GM19023 (cell line): ENCODE measurements at regions not wholly inside any gene's neighbourhood (a gene's known extent, or its start where the extent isn't known, plus 50 kb on each side); places are given as distances from the start of the nearest gene placed in this dataset.
"Not testable (repeated sequence)": the region's sequence is repeated elsewhere in the genome, so short reads cannot be mapped to it uniquely, and the experiment has no call there.

Experiments
- ATAC-seq: cut with Tn5 transposase; IDR thresholded peaks from one replicate; pipeline ENCODE4 v1.9.1; 2021; ENCODE audit warnings: mild to moderate bottlenecking, moderate library complexity; ENCODE audit not compliant: unreplicated experiment

DNA sequence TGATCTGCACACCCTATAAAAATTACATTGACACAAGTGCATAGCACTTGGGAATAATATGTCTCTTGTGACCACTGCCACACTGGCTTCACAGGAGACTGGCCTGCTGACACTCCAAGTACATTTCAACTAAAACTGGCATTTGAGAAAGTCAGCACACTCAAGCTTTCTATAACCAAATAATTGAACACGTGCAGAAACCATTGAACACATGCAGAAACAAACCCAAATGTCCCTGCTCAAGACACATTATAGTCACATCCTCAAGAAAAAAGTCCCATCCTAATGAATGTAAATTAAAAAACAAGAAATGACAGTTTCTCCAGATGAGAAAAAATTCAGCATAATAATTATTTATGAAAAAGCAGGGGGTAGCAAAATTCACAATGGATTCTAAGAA lies 1859.1 kb upstream of the PCDH20 start:
- no peak for ATAC-seq

DNA sequence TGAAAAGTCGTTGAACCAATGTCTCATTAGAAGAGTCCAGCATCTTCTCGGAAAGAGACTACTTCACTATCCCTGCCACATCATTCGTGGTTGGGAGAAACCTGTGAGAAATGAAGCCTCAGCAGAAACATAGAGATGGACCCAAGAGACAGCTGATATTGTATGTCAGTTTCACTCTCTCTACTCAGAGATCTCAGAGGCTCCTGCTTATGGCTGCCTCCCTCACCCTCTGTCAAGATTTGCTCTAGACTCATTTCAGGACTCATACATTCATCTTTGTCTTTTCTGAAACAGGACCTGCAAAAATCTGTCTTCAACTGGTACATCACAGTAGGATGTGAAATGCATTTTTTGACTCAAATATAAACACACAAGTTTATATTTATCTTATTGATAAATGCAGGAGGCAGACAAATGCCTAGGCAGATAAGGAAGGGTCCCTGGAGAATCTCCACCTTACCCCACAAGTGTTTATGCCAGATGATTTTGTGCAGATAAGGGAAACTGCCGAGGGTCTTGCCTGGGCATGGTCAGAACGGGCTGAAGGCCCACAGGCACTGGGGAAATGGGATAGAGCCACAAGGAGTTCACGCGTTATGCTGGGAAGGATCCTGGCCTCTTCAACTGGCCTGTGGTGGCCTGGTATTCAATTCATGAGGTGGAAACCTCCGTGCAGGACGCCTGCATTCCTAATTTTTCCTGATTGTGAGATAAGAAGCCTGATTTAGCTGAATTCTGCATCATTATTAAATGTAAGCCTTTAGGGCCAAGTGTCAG lies 1834.0 kb upstream of the PCDH20 start:
- no peak for ATAC-seq

DNA sequence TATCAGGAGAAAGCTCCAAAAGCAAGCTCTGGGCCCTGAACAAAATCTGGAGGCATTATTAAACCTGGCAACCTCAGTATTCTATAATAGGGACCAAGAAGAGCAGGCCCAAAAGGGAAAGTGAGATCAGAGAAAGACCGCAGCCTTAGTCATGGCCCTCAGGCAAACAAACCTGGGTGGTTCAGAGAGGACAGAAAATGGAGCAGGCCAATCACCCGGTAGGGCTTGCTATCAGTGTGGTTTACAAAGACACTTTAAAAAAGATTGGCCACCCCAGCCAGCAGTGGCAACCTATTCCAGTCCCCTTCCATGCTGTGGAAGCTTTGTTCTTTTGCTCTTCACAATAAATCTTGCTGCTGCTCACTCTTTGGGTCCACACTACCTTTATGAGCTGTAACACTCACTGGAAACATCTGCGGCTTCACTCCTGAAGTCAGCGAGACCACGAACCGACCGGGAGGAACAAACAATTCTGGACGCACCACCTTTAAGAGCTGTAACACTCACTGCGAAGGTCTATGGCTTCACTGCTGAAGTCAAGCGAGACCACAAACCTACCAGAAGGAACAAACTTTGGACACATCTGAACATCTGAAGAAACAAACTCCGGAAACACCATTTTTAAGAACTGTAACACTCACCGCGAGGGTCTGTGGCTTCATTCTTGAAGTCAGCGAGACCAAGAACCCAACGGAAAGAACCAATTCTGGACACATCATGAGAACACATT lies 1821.2 kb upstream of the PCDH20 start:
- ATAC-seq: not testable (repeated sequence)

DNA sequence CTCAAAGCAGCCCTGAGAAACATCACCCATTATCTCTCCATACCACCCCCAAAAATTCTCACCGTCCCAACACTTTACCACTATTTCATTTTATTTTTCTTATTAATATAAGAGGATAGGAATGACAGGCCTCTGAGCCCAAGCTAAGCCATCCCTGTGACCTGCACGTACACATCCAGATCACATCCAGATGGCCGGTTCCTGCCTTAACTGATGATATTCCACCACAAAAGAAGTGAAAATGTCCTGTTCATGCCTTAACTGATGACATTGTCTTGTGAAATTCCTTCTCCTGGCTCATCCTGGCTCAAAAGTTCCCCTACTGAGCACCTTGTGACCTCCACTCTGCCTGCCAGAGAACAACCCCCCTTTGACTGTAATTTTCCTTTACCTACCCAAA lies 1802.9 kb upstream of the PCDH20 start:
- not testable (repeated sequence) for ATAC-seq

DNA sequence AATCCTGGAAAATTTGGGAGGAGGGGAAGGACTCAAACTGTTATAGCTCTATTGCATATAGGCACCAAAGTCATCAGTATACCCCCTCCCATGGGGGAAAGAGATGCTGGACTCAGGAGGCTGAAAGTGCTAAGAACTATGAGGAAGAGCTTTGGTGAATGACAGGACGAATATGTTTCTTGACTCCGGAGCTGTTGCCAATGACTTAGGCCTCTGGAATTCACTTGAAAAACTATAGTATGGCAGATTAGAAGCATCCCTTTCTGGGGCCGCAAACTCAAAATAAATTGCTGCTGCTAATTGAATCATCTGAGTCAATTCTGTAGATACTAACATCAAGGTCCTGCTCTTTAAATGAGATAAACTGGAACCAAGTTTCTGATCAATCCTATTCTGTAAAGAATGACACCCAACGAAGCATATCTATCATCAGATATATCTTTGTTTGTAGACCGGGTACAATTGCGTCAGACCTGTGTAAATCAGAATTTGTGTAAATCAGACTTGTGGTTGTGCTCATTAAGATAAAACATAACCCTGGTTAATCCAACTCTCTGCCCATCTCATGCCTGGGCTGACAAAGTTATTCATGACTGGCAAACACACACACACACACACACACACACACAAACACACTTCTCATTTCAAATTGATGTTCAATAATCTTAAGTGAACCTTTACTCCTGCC lies 1793.8 kb upstream of the PCDH20 start:
- ATAC-seq: no peak

DNA sequence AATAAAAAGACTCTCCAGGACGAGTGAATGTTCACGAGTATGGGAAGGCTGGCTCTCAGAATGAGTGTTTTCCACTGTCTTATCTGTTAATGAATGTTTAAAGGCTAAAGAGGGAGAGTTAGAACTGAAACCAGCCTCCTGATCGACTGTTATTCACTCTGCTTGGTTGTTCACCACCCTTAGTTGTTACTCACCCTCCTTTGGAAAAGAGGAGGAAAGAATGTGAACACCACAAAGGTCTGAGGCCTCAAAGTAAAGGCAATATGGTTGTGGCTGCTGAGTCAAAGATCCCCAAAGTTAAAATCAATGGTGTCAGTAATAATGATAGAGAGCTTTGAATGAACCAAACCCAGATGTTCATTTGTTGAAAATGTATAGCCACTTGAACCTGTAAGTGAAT lies 1793.2 kb upstream of the PCDH20 start:
- ATAC-seq: no peak

DNA sequence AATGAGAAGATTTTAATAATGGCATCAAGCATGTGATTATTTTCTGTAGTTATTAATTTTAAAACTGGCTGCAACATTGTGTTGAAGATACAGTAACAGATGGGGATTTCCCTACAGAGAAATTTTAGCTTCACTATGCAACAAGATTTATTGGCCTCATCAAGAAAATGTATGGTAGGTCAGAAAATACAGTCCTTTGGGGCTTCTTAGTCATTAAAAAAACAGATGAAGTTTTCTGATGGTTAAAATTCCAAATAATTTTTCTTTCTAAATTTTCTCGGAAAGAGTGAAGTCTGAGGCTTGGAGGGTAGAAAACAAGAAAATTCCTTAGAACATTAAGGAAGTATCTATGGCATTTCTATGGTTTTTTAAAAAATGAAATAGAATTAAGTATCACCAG lies 1790.8 kb upstream of the PCDH20 start:
- ATAC-seq: no peak

DNA sequence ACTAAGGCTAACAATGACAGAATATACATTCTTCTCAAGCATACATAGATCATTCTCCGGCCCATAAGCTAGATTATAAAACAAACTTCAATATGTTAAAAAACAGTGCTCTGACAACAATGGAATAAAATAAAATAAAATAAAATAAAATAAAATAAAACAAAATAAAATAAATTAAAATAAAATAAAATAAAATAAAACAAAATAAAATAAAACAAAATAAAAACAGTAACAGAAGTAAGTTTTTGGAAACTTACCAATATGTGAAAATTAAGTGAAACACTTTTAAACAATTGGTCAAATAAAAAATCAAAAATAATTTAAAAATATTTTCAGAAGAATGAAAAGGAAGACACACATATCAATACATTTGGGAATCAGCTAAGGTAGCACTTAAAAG lies 1785.8 kb upstream of the PCDH20 start:
- ATAC-seq: no peak

DNA sequence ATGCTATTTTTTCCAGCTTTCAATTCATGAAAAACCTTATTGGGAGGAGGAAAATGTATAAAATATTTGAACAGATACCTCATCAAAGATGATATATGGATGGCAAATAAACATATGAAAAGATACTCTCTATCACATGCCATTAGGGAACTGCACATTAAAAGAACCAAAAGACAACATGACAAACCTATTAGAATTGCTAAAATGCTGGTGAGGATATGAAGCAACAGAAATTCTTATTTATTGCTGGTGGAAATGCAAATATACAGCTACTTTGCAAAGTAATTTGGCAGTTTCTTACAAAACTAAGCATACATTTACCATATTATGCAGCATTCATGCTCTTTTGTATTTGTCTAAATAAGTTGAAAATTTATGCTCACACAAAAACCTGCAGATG lies 1783.9 kb upstream of the PCDH20 start:
- ATAC-seq: no peak

DNA sequence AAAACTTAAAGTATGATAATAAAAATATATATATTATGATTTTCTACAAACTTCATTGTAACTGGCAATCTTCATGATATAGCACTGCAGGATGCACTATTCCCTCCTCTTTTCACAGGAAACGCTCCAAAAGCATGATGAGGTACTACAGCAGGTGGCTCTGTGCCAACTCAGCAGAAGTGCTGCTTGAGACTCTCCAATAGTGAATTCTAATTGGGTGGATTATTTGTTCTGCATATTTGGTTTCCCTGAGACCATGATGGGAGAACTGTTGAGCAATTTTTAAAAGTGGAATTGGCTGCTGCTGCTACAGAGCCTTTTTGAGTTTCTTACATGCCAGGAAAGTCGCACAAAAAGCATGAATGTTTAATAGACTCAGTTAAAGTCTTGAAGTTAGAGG lies 1782.4 kb upstream of the PCDH20 start:
- no peak for ATAC-seq

DNA sequence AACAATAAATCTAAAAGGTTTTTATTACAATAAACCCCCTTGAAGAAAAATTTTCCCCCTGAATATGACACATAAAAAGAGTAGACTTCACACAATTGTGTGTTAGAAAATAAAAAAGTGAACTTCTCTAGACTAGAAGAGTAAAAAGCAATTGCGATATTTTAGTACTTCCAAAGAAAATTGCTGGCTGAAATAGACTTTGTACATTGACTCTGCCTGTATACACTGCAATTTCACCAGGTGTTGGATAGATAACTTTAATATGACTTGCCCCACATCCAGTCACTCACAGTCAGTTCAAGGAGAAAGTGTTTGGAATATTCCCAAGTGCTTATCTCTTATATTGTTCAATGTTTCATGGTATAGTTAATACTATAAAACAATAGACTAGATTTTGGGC lies 1780.1 kb upstream of the PCDH20 start:
- ATAC-seq: no peak

DNA sequence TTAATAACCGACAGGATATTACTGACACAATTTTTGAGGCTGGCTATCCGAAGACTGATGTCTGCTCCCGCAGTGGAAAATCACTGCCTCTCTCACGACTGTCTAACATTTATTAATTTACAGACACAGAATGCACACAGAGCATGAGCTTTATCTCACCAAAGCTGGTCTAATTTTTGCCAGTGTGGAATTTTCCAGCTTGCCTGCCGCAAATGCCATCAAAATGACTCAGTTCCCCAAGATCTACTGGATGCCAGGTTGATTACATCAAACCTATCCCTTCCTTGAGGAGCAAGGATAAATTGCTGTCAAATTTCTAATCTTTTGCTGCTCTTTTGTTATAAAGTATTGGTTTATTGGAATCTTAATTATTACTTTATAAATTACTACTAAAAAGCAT lies 1775.1 kb upstream of the PCDH20 start:
- ATAC-seq: no peak

DNA sequence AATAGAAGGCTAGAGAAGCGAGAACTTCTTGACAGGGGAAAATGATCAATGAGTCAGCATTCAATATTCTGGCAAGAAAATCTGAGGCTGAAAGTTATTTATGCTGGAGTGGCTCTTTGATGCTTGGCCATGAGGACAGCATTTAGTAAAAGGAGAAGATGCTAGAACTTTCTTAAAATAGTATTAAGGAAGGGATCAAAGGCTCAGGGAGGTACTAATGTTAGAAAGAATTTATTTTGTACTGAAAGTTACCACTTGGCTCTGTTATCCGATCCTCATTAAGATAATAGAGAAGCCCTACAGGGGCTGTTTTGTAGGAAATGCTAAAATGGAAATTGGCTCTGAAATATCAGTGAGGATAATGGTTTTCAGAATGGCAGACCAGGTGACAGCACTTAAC lies 1774.6 kb upstream of the PCDH20 start:
- no peak for ATAC-seq

DNA sequence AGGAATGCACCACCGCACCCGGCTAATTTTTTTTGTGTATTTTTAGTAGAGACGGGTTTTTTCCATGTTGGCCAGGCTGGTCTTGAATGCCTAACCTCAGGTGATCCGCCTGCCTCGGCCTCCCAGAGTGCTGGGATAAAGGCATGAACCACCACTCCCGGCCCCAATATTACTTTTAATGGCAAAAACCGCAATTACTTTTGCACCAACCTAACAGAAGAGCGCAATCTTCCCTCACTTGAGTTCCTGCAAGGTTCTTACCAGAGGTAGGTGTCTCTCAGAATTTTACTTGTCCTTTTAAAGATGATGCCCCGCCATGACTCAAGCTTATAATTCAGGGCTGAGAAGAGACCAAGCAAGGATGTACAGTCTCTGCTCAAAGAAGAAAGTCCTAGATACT lies 1774.1 kb upstream of the PCDH20 start:
- no peak for ATAC-seq

DNA sequence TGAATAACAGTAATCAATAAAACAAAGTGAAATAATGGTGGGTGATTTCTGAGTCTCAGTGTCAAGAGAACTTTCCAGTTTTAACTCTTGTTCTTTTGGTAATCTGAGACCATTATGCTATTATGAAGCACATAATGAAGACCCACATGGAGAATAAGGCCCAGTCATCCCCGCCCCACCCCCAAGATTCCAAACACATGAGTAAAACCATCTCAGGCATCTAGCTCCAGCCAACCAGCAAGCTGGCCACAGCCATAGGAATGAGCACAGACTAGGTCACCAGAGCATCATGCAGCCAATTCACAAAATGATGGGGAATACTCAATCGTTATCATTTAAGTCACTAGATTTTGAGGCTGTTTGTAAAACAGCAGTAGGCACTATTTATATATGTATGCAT lies 1769.0 kb upstream of the PCDH20 start:
- ATAC-seq: no peak

DNA sequence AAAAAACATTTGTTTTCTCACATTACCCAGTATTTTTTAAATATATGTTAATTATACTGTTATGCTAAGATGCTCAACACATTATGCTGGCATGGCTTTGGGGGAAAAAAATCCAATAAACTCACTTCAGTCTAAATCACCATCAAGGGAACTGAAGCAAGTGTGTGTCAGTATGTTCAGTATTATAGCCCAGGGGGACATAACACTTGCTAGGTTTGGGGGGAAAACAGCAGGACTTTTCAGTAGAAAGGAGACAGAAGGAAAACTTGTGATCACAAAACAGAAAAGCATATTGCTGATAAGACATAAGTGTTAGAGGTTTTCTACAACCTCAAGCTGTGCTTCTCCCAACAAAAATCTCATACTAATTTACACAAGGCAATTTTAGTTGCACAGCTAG lies 1759.9 kb upstream of the PCDH20 start:
- ATAC-seq: no peak

DNA sequence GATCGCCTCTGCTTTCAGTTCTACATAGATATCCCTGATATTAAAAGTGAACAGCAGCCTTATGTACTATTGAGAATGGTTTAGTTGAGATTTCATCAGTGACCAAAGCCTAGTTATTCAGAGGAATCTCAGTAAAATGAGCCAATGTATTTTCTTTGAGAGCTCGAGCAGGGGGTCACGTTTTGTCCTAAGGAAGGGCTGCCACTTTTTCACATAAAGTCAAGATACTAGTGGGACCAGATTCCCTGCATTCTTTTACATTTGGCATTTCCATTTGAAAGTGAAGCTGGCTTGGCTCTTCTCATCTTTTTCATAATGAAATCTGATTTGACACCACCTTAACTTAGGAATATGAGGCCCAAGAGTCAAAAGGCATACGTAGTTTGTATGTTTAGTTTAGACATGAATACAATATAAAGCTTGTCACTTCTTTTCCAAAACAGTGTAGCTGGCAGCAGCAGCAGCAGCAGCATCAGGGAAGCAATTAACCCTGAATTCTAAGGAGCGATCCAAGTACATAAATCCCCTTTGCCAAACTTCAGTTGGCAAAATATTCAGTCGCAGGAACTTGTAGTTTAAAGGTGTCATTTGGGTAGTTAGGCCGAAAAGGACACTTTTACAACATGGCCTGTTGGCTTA lies 1752.2 kb upstream of the PCDH20 start:
- no peak for ATAC-seq

DNA sequence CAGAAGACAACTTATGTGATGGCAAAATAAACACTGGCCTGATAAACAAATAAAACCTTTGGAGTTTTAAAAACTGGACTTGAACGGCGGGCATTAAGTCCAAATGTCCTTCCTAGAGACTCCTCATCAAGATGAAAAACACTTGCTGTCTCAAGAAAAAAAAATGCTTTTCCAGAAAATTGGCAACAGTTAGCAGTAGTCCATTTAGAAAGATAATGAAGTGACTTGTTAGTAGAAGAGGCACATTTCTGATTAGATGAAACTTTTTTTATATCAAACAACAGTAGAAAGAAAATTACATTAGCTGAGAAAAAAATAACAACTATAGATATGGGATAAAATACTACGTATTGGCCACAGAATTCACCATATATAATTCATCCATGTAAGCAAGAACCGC lies 1750.7 kb upstream of the PCDH20 start:
- no peak for ATAC-seq

DNA sequence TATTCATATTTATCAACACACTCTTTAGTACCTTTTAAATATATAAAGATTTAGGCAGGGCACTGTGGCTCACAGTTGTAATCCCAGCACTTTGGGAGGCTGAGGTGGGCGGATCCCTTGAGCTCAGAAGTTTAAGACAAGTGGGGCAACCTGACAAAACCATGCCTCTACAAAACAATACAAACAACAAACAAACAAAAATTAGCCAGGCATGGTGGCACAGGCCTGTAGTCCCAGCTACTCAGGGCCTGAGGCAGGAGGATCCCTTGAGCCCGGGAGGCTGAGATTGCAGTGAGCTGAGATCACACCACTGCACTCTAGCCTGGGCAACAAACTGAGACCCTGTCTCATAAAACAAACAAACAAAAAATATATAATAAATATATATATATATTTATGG lies 1748.3 kb upstream of the PCDH20 start:
- ATAC-seq: no peak

DNA sequence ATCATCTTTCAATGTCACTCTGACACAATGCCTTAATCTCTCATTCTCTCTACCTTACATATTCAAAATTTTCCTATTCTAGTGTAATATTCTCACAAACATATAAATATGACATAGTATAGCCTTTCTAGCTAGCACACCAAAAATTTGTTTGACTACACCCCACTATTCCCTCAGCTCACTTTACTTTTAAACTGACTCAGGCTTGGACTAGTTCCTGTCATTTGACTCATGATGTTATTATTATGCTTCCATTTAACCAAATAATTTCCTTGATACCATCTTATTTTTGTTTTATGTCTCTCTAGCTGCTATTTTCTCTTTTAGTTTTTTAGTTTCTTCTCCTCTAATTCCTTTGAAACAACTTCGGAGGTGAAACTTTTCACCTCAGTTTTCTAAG lies 1745.6 kb upstream of the PCDH20 start:
- no peak for ATAC-seq

DNA sequence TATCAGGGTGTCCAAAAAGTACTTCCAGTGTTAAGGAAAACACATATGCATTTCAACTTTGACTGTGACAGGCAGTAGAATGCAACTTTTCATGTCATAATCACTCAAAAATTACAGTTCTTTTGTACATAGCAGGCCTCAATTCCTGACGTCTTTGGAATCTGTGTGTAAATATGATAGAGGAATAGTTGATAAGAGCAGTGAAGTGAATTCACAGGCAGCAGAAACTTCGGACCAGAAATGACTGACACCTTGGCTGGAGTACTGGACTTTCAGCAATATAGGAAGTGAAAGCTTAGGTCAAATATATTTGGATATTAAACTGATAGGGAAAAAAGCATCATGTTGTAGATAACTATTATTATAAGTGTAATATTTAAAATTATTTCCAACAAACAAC lies 1741.2 kb upstream of the PCDH20 start:
- ATAC-seq: no peak

DNA sequence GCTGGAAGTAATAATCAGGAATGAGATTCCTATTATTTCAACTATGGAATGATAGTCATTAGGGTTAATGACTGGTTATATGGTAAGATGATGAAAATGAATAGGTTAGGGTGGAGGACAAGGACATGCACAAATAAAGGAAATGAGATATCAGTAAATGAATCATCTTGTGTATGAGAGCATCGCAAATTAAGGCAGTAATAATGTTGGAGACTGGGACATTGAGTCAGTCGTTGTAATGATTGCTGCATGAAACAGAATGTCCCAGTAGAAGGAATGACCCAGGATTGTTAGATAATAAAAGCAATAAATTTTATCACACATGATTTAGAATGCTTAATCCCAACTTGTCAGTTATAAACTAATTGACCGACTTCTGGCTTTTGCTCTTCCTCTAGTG lies 1733.7 kb upstream of the PCDH20 start:
- ATAC-seq: no peak
